Cardiac septum (tissue), 1 donor: ENCODE measurements at regions not wholly inside any gene's neighbourhood (a gene's known extent, or its start where the extent isn't known, plus 50 kb on each side); places are given as distances from the start of the nearest gene placed in this dataset.

ENCODE experiments used
- DNase-seq: peaks from one replicate; pipeline ENCODE4 v3.0.0-alpha.2; 2020; ENCODE audit warnings: low spot score
- intact Hi-C: fragments of 100-400 bp; cut with DNase I; formaldehyde crosslinking; loops from one replicate; pipeline ENCODE4 v1.14.0; 2022
- donor health status: DM: no; HTN: no; CAD: no.

- no peak for DNase-seq
- intact Hi-C loops: no loop called here
Measured at GRCh38 chr21:40901691-40902090, 54.7 kb upstream of the DSCAM start.

GRCh38 chr21:40902299-40902698 lies 55.3 kb upstream of the DSCAM start:
- intact Hi-C loops: no loop called here
- no peak for DNase-seq

- intact Hi-C loops: no loop called here
- no peak for DNase-seq
Measured at GRCh38 chr21:40902993-40903392, 56.0 kb upstream of the DSCAM start.

GRCh38 chr21:40905251-40905650 lies 58.3 kb upstream of the DSCAM start:
- DNase-seq: no peak
- intact Hi-C loops: no loop called here

GRCh38 chr21:40912375-40912774 lies 65.4 kb upstream of the DSCAM start:
- intact Hi-C loops: no loop called here
- no peak for DNase-seq

- intact Hi-C loops: no loop called here
- DNase-seq: no peak
Measured at GRCh38 chr21:40915114-40915513, 68.2 kb upstream of the DSCAM start.

- intact Hi-C loops: no loop called here
- no peak for DNase-seq
Measured at GRCh38 chr21:40923407-40923806, 76.4 kb upstream of the DSCAM start.

- intact Hi-C loops: no loop called here
- no peak for DNase-seq
Measured at GRCh38 chr21:40923901-40924300, 76.9 kb upstream of the DSCAM start.

- intact Hi-C loops: no loop called here
- DNase-seq: no peak
Measured at GRCh38 chr21:40924641-40925040, 77.7 kb upstream of the DSCAM start.

GRCh38 chr21:40926238-40926637 lies 79.3 kb upstream of the DSCAM start:
- DNase-seq: no peak
- intact Hi-C loops: no loop called here

GRCh38 chr21:40929833-40930232 lies 82.9 kb upstream of the DSCAM start:
- no peak for DNase-seq
- intact Hi-C loops: no loop called here

- intact Hi-C loops: no loop called here
- DNase-seq: no peak
Measured at GRCh38 chr21:40931197-40931596, 84.2 kb upstream of the DSCAM start.

GRCh38 chr21:40936178-40936577 lies 89.2 kb upstream of the DSCAM start:
- intact Hi-C loops: no loop called here
- DNase-seq: no peak

- no peak for DNase-seq
- intact Hi-C loops: no loop called here
Measured at GRCh38 chr21:40936771-40937261, 89.9 kb upstream of the DSCAM start.

- intact Hi-C loops: no loop called here
- no peak for DNase-seq
Measured at GRCh38 chr21:40938078-40938477, 91.1 kb upstream of the DSCAM start.

GRCh38 chr21:40938611-40939010 lies 91.7 kb upstream of the DSCAM start:
- intact Hi-C loops: no loop called here
- DNase-seq: no peak

- intact Hi-C loops: no loop called here
- DNase-seq: no peak
Measured at GRCh38 chr21:40947713-40948112, 100.8 kb upstream of the DSCAM start.

- intact Hi-C loops: no loop called here
- DNase-seq: no peak
Measured at GRCh38 chr21:40950970-40951369, 104.0 kb upstream of the DSCAM start.

- intact Hi-C loops: no loop called here
- no peak for DNase-seq
Measured at GRCh38 chr21:40952551-40953323, 105.8 kb upstream of the DSCAM start.

- no peak for DNase-seq
- intact Hi-C loops: no loop called here
Measured at GRCh38 chr21:40964691-40965090, 117.7 kb upstream of the DSCAM start.

GRCh38 chr21:40967771-40968170 lies 120.8 kb upstream of the DSCAM start:
- intact Hi-C loops: no loop called here
- no peak for DNase-seq

- intact Hi-C loops: no loop called here
- DNase-seq: no peak
Measured at GRCh38 chr21:40972151-40972550, 125.2 kb upstream of the DSCAM start.
